ENCODE measurements at regions not wholly inside any gene's neighbourhood (a gene's known extent, or its start where the extent isn't known, plus 50 kb on each side); places are given as distances from the start of the nearest gene placed in this dataset.
"Not testable (repeated sequence)": the region's sequence is repeated elsewhere in the genome, so short reads cannot be mapped to it uniquely, and the experiment has no call there.

- no peak for DNase-seq
These were observed 573.2 kb downstream of the ZEB2 start for GRCh38 chr2:143946436-143947391.

GRCh38 chr2:143942486-143942885, 577.4 kb downstream of the ZEB2 start:
- DNase-seq, result no peak

- no peak for DNase-seq
These were observed 579.2 kb downstream of the ZEB2 start for GRCh38 chr2:143940720-143941119.

GRCh38 chr2:143939626-143940330, 580.1 kb downstream of the ZEB2 start:
- peak; percentile 89 for DNase-seq

GRCh38 chr2:143937723-143938350, 582.1 kb downstream of the ZEB2 start:
- no peak for DNase-seq

GRCh38 chr2:143936848-143937722, 582.8 kb downstream of the ZEB2 start:
- DNase-seq, result no peak

GRCh38 chr2:143936538-143936847, 583.4 kb downstream of the ZEB2 start:
- no peak for DNase-seq

GRCh38 chr2:143935482-143935752, 584.5 kb downstream of the ZEB2 start:
- no peak for DNase-seq

GRCh38 chr2:143934626-143935481, 585.1 kb downstream of the ZEB2 start:
- DNase-seq, result no peak

GRCh38 chr2:143933946-143934569, 585.9 kb downstream of the ZEB2 start:
- DNase-seq, result no peak

GRCh38 chr2:143930891-143931290, 589.0 kb downstream of the ZEB2 start:
- no peak for DNase-seq

GRCh38 chr2:143928613-143929012, 591.3 kb downstream of the ZEB2 start:
- no peak for DNase-seq

GRCh38 chr2:143928184-143928583, 591.7 kb downstream of the ZEB2 start:
- DNase-seq, result no peak

- DNase-seq, result no peak
These were observed 593.2 kb downstream of the ZEB2 start for GRCh38 chr2:143926736-143927135.

GRCh38 chr2:143922261-143922830, 597.6 kb downstream of the ZEB2 start:
- not testable (repeated sequence) for DNase-seq

GRCh38 chr2:143918465-143918989, 601.4 kb downstream of the ZEB2 start:
- no peak for DNase-seq

- no peak for DNase-seq
These were observed 603.1 kb downstream of the ZEB2 start for GRCh38 chr2:143916781-143917180.

GRCh38 chr2:143909577-143910353, 610.2 kb downstream of the ZEB2 start:
- no peak for DNase-seq

GRCh38 chr2:143908843-143909242, 611.1 kb downstream of the ZEB2 start:
- DNase-seq, result no peak

GRCh38 chr2:143907801-143908200, 612.1 kb downstream of the ZEB2 start:
- DNase-seq, result no peak
